DOHH2 (cell line): ENCODE measurements at regions not wholly inside any gene's neighbourhood (a gene's known extent, or its start where the extent isn't known, plus 50 kb on each side); places are given as distances from the start of the nearest gene placed in this dataset.

Experiments
- H3F3A ChIP-seq: fragments of 200-600 bp; sonication (generic), shearing (Covaris generic); 2 replicates; pipeline ENCODE4 v1.6.0; 2016; ENCODE audit warnings: antibody characterized with exemption, mild to moderate bottlenecking; ENCODE audit not compliant: control insufficient read depth, insufficient read depth
- H3K27ac ChIP-seq: fragments of 200-600 bp; sonication (generic); 2 replicates; pipeline ENCODE4 v1.5.1; 2014; ENCODE audit warnings: low read depth, mild to moderate bottlenecking, low read length, moderate library complexity
- H3K27me3 ChIP-seq: fragments of 200-600 bp; sonication (generic); 2 replicates; pipeline ENCODE4 v1.6.1; 2014; ENCODE audit warnings: mild to moderate bottlenecking, low read length, mixed read lengths; ENCODE audit not compliant: control insufficient read depth
- H3K36me3 ChIP-seq: fragments of 200-600 bp; sonication (generic); 2 replicates; pipeline ENCODE4 v1.6.1; 2014; ENCODE audit warnings: mild to moderate bottlenecking, low read length, moderate library complexity, mixed read lengths; ENCODE audit not compliant: control insufficient read depth
- H3K4me1 ChIP-seq: fragments of 200-600 bp; sonication (generic); 2 replicates; pipeline ENCODE4 v1.6.1; 2014; ENCODE audit warnings: mild to moderate bottlenecking, low read length, mixed read lengths; ENCODE audit not compliant: control insufficient read depth
- H3K4me2 ChIP-seq: fragments of 200-600 bp; sonication (generic); 2 replicates; pipeline ENCODE4 v1.6.0; 2014; ENCODE audit warnings: mild to moderate bottlenecking, low read length, moderate library complexity
- H3K4me3 ChIP-seq: fragments of 200-600 bp; sonication (generic); 2 replicates; pipeline ENCODE4 v1.5.1; 2014; ENCODE audit warnings: mild to moderate bottlenecking, low read length, mixed read lengths
- H3K79me2 ChIP-seq: fragments of 200-600 bp; sonication (generic); 2 replicates; pipeline ENCODE4 v1.6.1; 2014; ENCODE audit warnings: mild to moderate bottlenecking, low read length, mixed read lengths; ENCODE audit not compliant: control insufficient read depth
- H3K9me2 ChIP-seq: fragments of 200-600 bp; sonication (generic); replicated peaks from 2 replicates; pipeline ENCODE4 v1.6.1; 2014; ENCODE audit warnings: mild to moderate bottlenecking, low read length, mixed read lengths; ENCODE audit not compliant: control insufficient read depth
- H3K9me3 ChIP-seq: fragments of 200-600 bp; sonication (generic); 2 replicates; pipeline ENCODE4 v1.6.1; 2014; ENCODE audit warnings: antibody characterized with exemption, low read length, mixed read lengths; ENCODE audit not compliant: control insufficient read depth, insufficient read depth
- H4K20me1 ChIP-seq: fragments of 200-600 bp; sonication (generic); 2 replicates; pipeline ENCODE4 v1.6.0; 2014; ENCODE audit warnings: low read depth, mild to moderate bottlenecking, antibody characterized with exemption, low read length, moderate library complexity; ENCODE audit not compliant: control insufficient read depth, insufficient read depth
- CTCF ChIP-seq: fragments of 200-600 bp; sonication (generic); IDR thresholded peaks from one replicate; pipeline ENCODE4 v1.5.1; 2014; ENCODE audit warnings: antibody characterized with exemption, mild to moderate bottlenecking, low read depth, low read length; ENCODE audit not compliant: poor library complexity, severe bottlenecking
- EZH2phosphoT487 ChIP-seq: fragments of 200-600 bp; sonication (generic); IDR thresholded peaks from 2 replicates; pipeline ENCODE4 v1.6.1; 2017; ENCODE audit warnings: borderline replicate concordance, mild to moderate bottlenecking, antibody characterized with exemption, low read length, moderate library complexity, mixed read lengths

DNA sequence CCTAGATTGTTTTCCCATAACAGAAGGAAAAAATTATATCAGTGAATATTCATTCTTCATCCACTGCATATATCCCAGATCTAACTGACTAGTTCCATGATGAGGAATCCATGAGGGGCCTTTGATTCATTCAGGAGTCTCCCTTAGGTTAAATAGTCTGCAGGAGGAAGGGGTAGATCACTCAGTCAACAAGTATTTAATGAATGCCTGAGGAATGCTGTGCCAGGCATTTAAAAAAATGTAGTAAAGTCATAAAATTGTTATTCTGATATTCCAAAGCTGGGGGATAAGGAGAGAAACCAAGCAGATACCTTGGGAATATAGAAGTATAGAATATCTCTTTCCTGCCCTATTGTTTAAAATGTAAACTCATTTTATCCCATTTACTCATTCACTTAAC lies 216.2 kb upstream of the CAND1 start:
- H3K79me2 ChIP-seq: peaks cover 21% of the 10 kb centered on the region
- no peaks in the 10 kb centered on the region for H3K9me3 ChIP-seq
- no peak overlapping the region for H3K4me3 ChIP-seq
- no peaks in the 10 kb centered on the region for H4K20me1 ChIP-seq
- no peak for TF ChIP-seq CTCF
- no peak for TF ChIP-seq EZH2phosphoT487
- H3F3A ChIP-seq: no peaks in the 10 kb centered on the region
- no peak overlapping the region for H3K27ac ChIP-seq
- H3K9me2 ChIP-seq: no peaks in the 10 kb centered on the region
- H3K4me2 ChIP-seq: no peak overlapping the region
- no peaks in the 10 kb centered on the region for H3K36me3 ChIP-seq
- H3K27me3 ChIP-seq: no peaks in the 10 kb centered on the region
- no peaks in the 10 kb centered on the region for H3K4me1 ChIP-seq

- Histone ChIP-seq H3F3A (no peaks in the 10 kb centered on the region), H3K27me3 (no peaks in the 10 kb centered on the region), H3K4me1 (no peaks in the 10 kb centered on the region), H3K36me3 (no peaks in the 10 kb centered on the region), H3K4me2 (no peak overlapping the region), H3K27ac (no peak overlapping the region), H4K20me1 (no peaks in the 10 kb centered on the region), H3K4me3 (no peak overlapping the region), H3K79me2 (peaks cover 36% of the 10 kb centered on the region), H3K9me3 (no peaks in the 10 kb centered on the region), H3K9me2 (no peaks in the 10 kb centered on the region)
- TF ChIP-seq EZH2phosphoT487: no peak
- TF ChIP-seq CTCF: no peak
Measured at GRCh38 chr12:67056329-67056728, 212.8 kb upstream of the CAND1 start.

- Histone ChIP-seq H4K20me1 (no peaks in the 10 kb centered on the region), H3K4me2 (no peak overlapping the region), H3K9me2 (no peaks in the 10 kb centered on the region), H3F3A (no peaks in the 10 kb centered on the region), H3K9me3 (no peaks in the 10 kb centered on the region), H3K27ac (no peak overlapping the region), H3K4me3 (no peak overlapping the region), H3K4me1 (no peaks in the 10 kb centered on the region), H3K79me2 (peaks cover 39% of the 10 kb centered on the region), H3K36me3 (no peaks in the 10 kb centered on the region), H3K27me3 (no peaks in the 10 kb centered on the region)
- TF ChIP-seq EZH2phosphoT487 (no peak), CTCF (no peak)
Measured at GRCh38 chr12:67057072-67057471, 212.1 kb upstream of the CAND1 start.

GRCh38 chr12:67062193-67062592 lies 207.0 kb upstream of the CAND1 start:
- H3K9me3 ChIP-seq: no peaks in the 10 kb centered on the region
- TF ChIP-seq EZH2phosphoT487 (no peak), CTCF (no peak)
- no peaks in the 10 kb centered on the region; the same call in 1 of the 2 replicates for H3F3A ChIP-seq
- H4K20me1 ChIP-seq: no peaks in the 10 kb centered on the region
- H3K4me2 ChIP-seq: no peak overlapping the region
- no peak overlapping the region for H3K27ac ChIP-seq
- H3K9me2 ChIP-seq: no peaks in the 10 kb centered on the region
- H3K27me3 ChIP-seq: no peaks in the 10 kb centered on the region
- peaks cover 57% of the 10 kb centered on the region for H3K79me2 ChIP-seq
- H3K36me3 ChIP-seq: no peaks in the 10 kb centered on the region
- peaks cover 3% of the 10 kb centered on the region for H3K4me1 ChIP-seq
- no peak overlapping the region for H3K4me3 ChIP-seq
